ENCODE measurements at regions not wholly inside any gene's neighbourhood (a gene's known extent, or its start where the extent isn't known, plus 50 kb on each side); places are given as distances from the start of the nearest gene placed in this dataset.

GRCh38 chr11:116541460-116541859 is 231.3 kb downstream of the BUD13 start:
- no peaks in the 10 kb centered on the region for H3K4me1 ChIP-seq (ENCODE audit: control insufficient read depth, extremely low read depth, insufficient read depth, low read length)
- H3K9ac ChIP-seq (ENCODE audit: insufficient read depth, low read length), result no peak overlapping the region
- no peak overlapping the region for H3K4me3 ChIP-seq (replicated peaks in 1 of 4; ENCODE audit: control extremely low read depth in 1 of 4, insufficient read depth in 1 of 4, low read depth in 3 of 4, low read length in 4 of 4)
- no peak for TF ChIP-seq EZH2 (IDR thresholded peaks at IDR 0.05; ENCODE audit: low read length, missing control alignments)
- TF ChIP-seq, protein P1, sequence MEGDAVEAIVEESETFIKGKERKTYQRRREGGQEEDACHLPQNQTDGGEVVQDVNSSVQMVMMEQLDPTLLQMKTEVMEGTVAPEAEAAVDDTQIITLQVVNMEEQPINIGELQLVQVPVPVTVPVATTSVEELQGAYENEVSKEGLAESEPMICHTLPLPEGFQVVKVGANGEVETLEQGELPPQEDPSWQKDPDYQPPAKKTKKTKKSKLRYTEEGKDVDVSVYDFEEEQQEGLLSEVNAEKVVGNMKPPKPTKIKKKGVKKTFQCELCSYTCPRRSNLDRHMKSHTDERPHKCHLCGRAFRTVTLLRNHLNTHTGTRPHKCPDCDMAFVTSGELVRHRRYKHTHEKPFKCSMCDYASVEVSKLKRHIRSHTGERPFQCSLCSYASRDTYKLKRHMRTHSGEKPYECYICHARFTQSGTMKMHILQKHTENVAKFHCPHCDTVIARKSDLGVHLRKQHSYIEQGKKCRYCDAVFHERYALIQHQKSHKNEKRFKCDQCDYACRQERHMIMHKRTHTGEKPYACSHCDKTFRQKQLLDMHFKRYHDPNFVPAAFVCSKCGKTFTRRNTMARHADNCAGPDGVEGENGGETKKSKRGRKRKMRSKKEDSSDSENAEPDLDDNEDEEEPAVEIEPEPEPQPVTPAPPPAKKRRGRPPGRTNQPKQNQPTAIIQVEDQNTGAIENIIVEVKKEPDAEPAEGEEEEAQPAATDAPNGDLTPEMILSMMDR (conservative IDR thresholded peaks at IDR 0.05 in 1 of 2, IDR thresholded peaks at IDR 0.05 in 1 of 2; ENCODE audit: low read depth in 1 of 2, low read length in 2 of 2), result no peak
- no peak overlapping the region for H3K4me2 ChIP-seq (ENCODE audit: extremely low read depth, insufficient read depth, low read length)
- no peak overlapping the region for H3K27ac ChIP-seq (ENCODE audit: insufficient read depth, low read length)
- H3K9me3 ChIP-seq (ENCODE audit: control insufficient read depth, insufficient read depth, low read depth, low read length), result no peaks in the 10 kb centered on the region
- no peaks in the 10 kb centered on the region for H3K36me3 ChIP-seq (ENCODE audit: control insufficient read depth, insufficient read depth, low read length)
- H4K20me1 ChIP-seq (ENCODE audit: control insufficient read depth, extremely low read depth, insufficient read depth, low read length), result no peaks in the 10 kb centered on the region
- H3K79me2 ChIP-seq (ENCODE audit: control insufficient read depth, insufficient read depth, low read length), result no peaks in the 10 kb centered on the region
- H2AFZ ChIP-seq (ENCODE audit: low read length), result no peak overlapping the region
- DNase-seq (ENCODE audit: low read depth in 2 of 2), result no peak
- H3K27me3 ChIP-seq (ENCODE audit: control insufficient read depth, insufficient read depth, low read length), result no peaks in the 10 kb centered on the region

- no peak overlapping the region for H3K9ac ChIP-seq (ENCODE audit: insufficient read depth, low read length)
- no peaks in the 10 kb centered on the region for H3K79me2 ChIP-seq (ENCODE audit: control insufficient read depth, insufficient read depth, low read length)
- H3K36me3 ChIP-seq (ENCODE audit: control insufficient read depth, insufficient read depth, low read length), result no peaks in the 10 kb centered on the region
- no peaks in the 10 kb centered on the region for H4K20me1 ChIP-seq (ENCODE audit: control insufficient read depth, extremely low read depth, insufficient read depth, low read length)
- no peaks in the 10 kb centered on the region for H3K27me3 ChIP-seq (ENCODE audit: control insufficient read depth, insufficient read depth, low read length)
- H3K4me2 ChIP-seq (ENCODE audit: extremely low read depth, insufficient read depth, low read length), result no peak overlapping the region
- no peak overlapping the region for H2AFZ ChIP-seq (ENCODE audit: low read length)
- H3K4me1 ChIP-seq (ENCODE audit: control insufficient read depth, extremely low read depth, insufficient read depth, low read length), result no peaks in the 10 kb centered on the region
- no peak overlapping the region for H3K4me3 ChIP-seq (replicated peaks in 1 of 4; ENCODE audit: control extremely low read depth in 1 of 4, insufficient read depth in 1 of 4, low read depth in 3 of 4, low read length in 4 of 4)
- no peaks in the 10 kb centered on the region for H3K9me3 ChIP-seq (ENCODE audit: control insufficient read depth, insufficient read depth, low read depth, low read length)
- no peak for TF ChIP-seq EZH2 (IDR thresholded peaks at IDR 0.05; ENCODE audit: low read length, missing control alignments)
- TF ChIP-seq, protein P1 (conservative IDR thresholded peaks at IDR 0.05 in 1 of 2, IDR thresholded peaks at IDR 0.05 in 1 of 2; ENCODE audit: low read depth in 1 of 2, low read length in 2 of 2), result no peak
- DNase-seq (ENCODE audit: low read depth in 2 of 2), result no peak
- no peak overlapping the region for H3K27ac ChIP-seq (ENCODE audit: insufficient read depth, low read length)
Measured at GRCh38 chr11:116540645-116541304, 232.0 kb downstream of the BUD13 start.

GRCh38 chr11:116539836-116540418 is 232.9 kb downstream of the BUD13 start:
- Histone ChIP-seq H3K4me1 (ENCODE audit: control insufficient read depth, extremely low read depth, insufficient read depth, low read length) (no peaks in the 10 kb centered on the region), H3K27ac (ENCODE audit: insufficient read depth, low read length) (no peak overlapping the region), H3K4me2 (ENCODE audit: extremely low read depth, insufficient read depth, low read length) (no peak overlapping the region), H3K4me3 (replicated peaks in 1 of 4; ENCODE audit: control extremely low read depth in 1 of 4, insufficient read depth in 1 of 4, low read depth in 3 of 4, low read length in 4 of 4) (no peak overlapping the region), H2AFZ (ENCODE audit: low read length) (no peak overlapping the region), H3K79me2 (ENCODE audit: control insufficient read depth, insufficient read depth, low read length) (no peaks in the 10 kb centered on the region), H3K9me3 (ENCODE audit: control insufficient read depth, insufficient read depth, low read depth, low read length) (no peaks in the 10 kb centered on the region), H4K20me1 (ENCODE audit: control insufficient read depth, extremely low read depth, insufficient read depth, low read length) (no peaks in the 10 kb centered on the region), H3K9ac (ENCODE audit: insufficient read depth, low read length) (no peak overlapping the region), H3K27me3 (ENCODE audit: control insufficient read depth, insufficient read depth, low read length) (no peaks in the 10 kb centered on the region), H3K36me3 (ENCODE audit: control insufficient read depth, insufficient read depth, low read length) (no peaks in the 10 kb centered on the region)
- no peak for DNase-seq (ENCODE audit: low read depth in 2 of 2)
- TF ChIP-seq, protein P1 (conservative IDR thresholded peaks at IDR 0.05 in 1 of 2, IDR thresholded peaks at IDR 0.05 in 1 of 2; ENCODE audit: low read depth in 1 of 2, low read length in 2 of 2), result no peak
- TF ChIP-seq EZH2 (IDR thresholded peaks at IDR 0.05; ENCODE audit: low read length, missing control alignments), result no peak
